ENCODE measurements at regions not wholly inside any gene's neighbourhood (a gene's known extent, or its start where the extent isn't known, plus 50 kb on each side); places are given as distances from the start of the nearest gene placed in this dataset.

GRCh38 chr15:96398776-96399175 lies 68.3 kb downstream of the NR2F2 start:
- H2AFZ ChIP-seq (ENCODE audit: low read depth, low read length), result no peak overlapping the region
- no peaks in the 10 kb centered on the region for H3K9me3 ChIP-seq (ENCODE audit: insufficient read depth, low read length)
- no peak overlapping the region for H3K9ac ChIP-seq (ENCODE audit: low read length)
- H3K4me1 ChIP-seq (ENCODE audit: low read length), result no peaks in the 10 kb centered on the region
- H3K4me3 ChIP-seq (ENCODE audit: low read length), result no peak overlapping the region
- no peak for TF ChIP-seq CTCF (IDR thresholded peaks at IDR 0.05; ENCODE audit: low read depth, low read length)
- no peak for TF ChIP-seq EZH2phosphoT487 (IDR thresholded peaks at IDR 0.05; ENCODE audit: low read depth)
- no peaks in the 10 kb centered on the region for H3K36me3 ChIP-seq (replicated peaks; ENCODE audit: low read depth, low read length)
- H4K20me1 ChIP-seq (ENCODE audit: insufficient read depth, low read length), result no peaks in the 10 kb centered on the region
- H3K27ac ChIP-seq (ENCODE audit: low read length), result no peak overlapping the region
- H3K79me2 ChIP-seq (ENCODE audit: low read length), result no peaks in the 10 kb centered on the region
- no peak overlapping the region for H3K4me2 ChIP-seq (ENCODE audit: low read length)
- no peaks in the 10 kb centered on the region; the same call in 1 of the 2 replicates for H3K27me3 ChIP-seq (ENCODE audit: low read depth, low read length)

- TF ChIP-seq CTCF (IDR thresholded peaks at IDR 0.05; ENCODE audit: low read depth, low read length), result no peak
- no peak overlapping the region for H3K4me2 ChIP-seq (ENCODE audit: low read length)
- H3K4me3 ChIP-seq (ENCODE audit: low read length), result no peak overlapping the region
- H3K4me1 ChIP-seq (ENCODE audit: low read length), result no peaks in the 10 kb centered on the region
- no peak overlapping the region for H3K27ac ChIP-seq (ENCODE audit: low read length)
- H3K9ac ChIP-seq (ENCODE audit: low read length), result no peak overlapping the region
- H3K27me3 ChIP-seq (ENCODE audit: low read depth, low read length), result no peaks in the 10 kb centered on the region
- no peaks in the 10 kb centered on the region for H3K36me3 ChIP-seq (replicated peaks; ENCODE audit: low read depth, low read length)
- no peaks in the 10 kb centered on the region for H4K20me1 ChIP-seq (ENCODE audit: insufficient read depth, low read length)
- H3K79me2 ChIP-seq (ENCODE audit: low read length), result no peaks in the 10 kb centered on the region
- H3K9me3 ChIP-seq (ENCODE audit: insufficient read depth, low read length), result no peaks in the 10 kb centered on the region
- no peak overlapping the region for H2AFZ ChIP-seq (ENCODE audit: low read depth, low read length)
Observed at GRCh38 chr15:96402403-96402802, 71.9 kb downstream of the NR2F2 start.

GRCh38 chr15:96403071-96403470 lies 72.6 kb downstream of the NR2F2 start:
- Histone ChIP-seq H3K9me3 (ENCODE audit: insufficient read depth, low read length) (no peaks in the 10 kb centered on the region), H4K20me1 (ENCODE audit: insufficient read depth, low read length) (no peaks in the 10 kb centered on the region), H3K4me3 (ENCODE audit: low read length) (no peak overlapping the region), H3K4me1 (ENCODE audit: low read length) (no peaks in the 10 kb centered on the region), H2AFZ (ENCODE audit: low read depth, low read length) (no peak overlapping the region), H3K79me2 (ENCODE audit: low read length) (no peaks in the 10 kb centered on the region), H3K9ac (ENCODE audit: low read length) (no peak overlapping the region), H3K4me2 (ENCODE audit: low read length) (no peak overlapping the region), H3K27ac (ENCODE audit: low read length) (no peak overlapping the region), H3K27me3 (ENCODE audit: low read depth, low read length) (no peaks in the 10 kb centered on the region), H3K36me3 (replicated peaks; ENCODE audit: low read depth, low read length) (no peaks in the 10 kb centered on the region)
- TF ChIP-seq EZH2phosphoT487 (IDR thresholded peaks at IDR 0.05; ENCODE audit: low read depth) (no peak), CTCF (IDR thresholded peaks at IDR 0.05; ENCODE audit: low read depth, low read length) (no peak)

- Histone ChIP-seq H3K36me3 (replicated peaks; ENCODE audit: low read depth, low read length) (no peaks in the 10 kb centered on the region), H3K9me3 (ENCODE audit: insufficient read depth, low read length) (0 out of 2 replicates have a peak, but pooled peaks cover 4% of the 10 kb centered on the region), H3K4me2 (ENCODE audit: low read length) (no peak overlapping the region), H3K79me2 (ENCODE audit: low read length) (no peaks in the 10 kb centered on the region), H4K20me1 (ENCODE audit: insufficient read depth, low read length) (no peaks in the 10 kb centered on the region), H3K4me1 (ENCODE audit: low read length) (no peaks in the 10 kb centered on the region), H3K9ac (ENCODE audit: low read length) (no peak overlapping the region), H3K4me3 (ENCODE audit: low read length) (no peak overlapping the region), H3K27me3 (ENCODE audit: low read depth, low read length) (no peaks in the 10 kb centered on the region), H3K27ac (ENCODE audit: low read length) (no peak overlapping the region), H2AFZ (ENCODE audit: low read depth, low read length) (no peak overlapping the region)
- TF ChIP-seq EZH2phosphoT487 (IDR thresholded peaks at IDR 0.05; ENCODE audit: low read depth) (no peak), CTCF (IDR thresholded peaks at IDR 0.05; ENCODE audit: low read depth, low read length) (no peak)
Observed at GRCh38 chr15:96403932-96404331, 73.4 kb downstream of the NR2F2 start.

Data from OCI-LY3 (cell line).